Stimulated activated CD4-positive, alpha-beta T cell treated with anti-CD3 and anti-CD28 coated beads, Interleukin-1b, Interleukin-23, amount 100 ng/mL, for 24 hours (primary cell): ENCODE measurements at regions not wholly inside any gene's neighbourhood (a gene's known extent, or its start where the extent isn't known, plus 50 kb on each side); places are given as distances from the start of the nearest gene placed in this dataset.
"Not testable (repeated sequence)": the region's sequence is repeated elsewhere in the genome, so short reads cannot be mapped to it uniquely, and the experiment has no call there.

ENCODE experiments used
- DNase-seq, 4 experiments: peaks; one replicate each; pipeline ENCODE4 v3.0.0-alpha.2; 2020; ENCODE audit warnings: low read depth in 4 of 4, low spot score in 1 of 4

GRCh38 chr2:82075875-82076274 lies 1771.3 kb upstream of the LRRTM1 start:
- no peak for DNase-seq

- no peak for DNase-seq
Observed at GRCh38 chr2:82062463-82062862, 1757.9 kb upstream of the LRRTM1 start.

GRCh38 chr2:82055846-82056245 lies 1751.3 kb upstream of the LRRTM1 start:
- DNase-seq = no peak

- no peak for DNase-seq
Observed at GRCh38 chr2:82043867-82044266, 1739.3 kb upstream of the LRRTM1 start.

GRCh38 chr2:82027921-82028615 lies 1723.5 kb upstream of the LRRTM1 start:
- DNase-seq = no peak

GRCh38 chr2:82023710-82024109 lies 1719.2 kb upstream of the LRRTM1 start:
- DNase-seq = no peak

- no peak for DNase-seq
Observed at GRCh38 chr2:82013641-82014040, 1709.1 kb upstream of the LRRTM1 start.

- no peak for DNase-seq
Observed at GRCh38 chr2:82007071-82007664, 1702.6 kb upstream of the LRRTM1 start.

- DNase-seq = not testable (repeated sequence)
Observed at GRCh38 chr2:82005889-82006288, 1701.3 kb upstream of the LRRTM1 start.

- no peak for DNase-seq
Observed at GRCh38 chr2:82001614-82002013, 1697.1 kb upstream of the LRRTM1 start.

GRCh38 chr2:82000606-82001005 lies 1696.1 kb upstream of the LRRTM1 start:
- no peak for DNase-seq

- DNase-seq = no peak
Observed at GRCh38 chr2:81996332-81996731, 1691.8 kb upstream of the LRRTM1 start.

GRCh38 chr2:81991282-81991681 lies 1686.7 kb upstream of the LRRTM1 start:
- DNase-seq = no peak

- no peak for DNase-seq
Observed at GRCh38 chr2:81987370-81987769, 1682.8 kb upstream of the LRRTM1 start.

- no peak for DNase-seq
Observed at GRCh38 chr2:81984969-81985637, 1680.6 kb upstream of the LRRTM1 start.

- DNase-seq = no peak
Observed at GRCh38 chr2:81981585-81981984, 1677.0 kb upstream of the LRRTM1 start.

- DNase-seq = no peak
Observed at GRCh38 chr2:81979086-81979485, 1674.5 kb upstream of the LRRTM1 start.

GRCh38 chr2:81976998-81977397 lies 1672.4 kb upstream of the LRRTM1 start:
- no peak for DNase-seq

GRCh38 chr2:81974216-81974615 lies 1669.7 kb upstream of the LRRTM1 start:
- no peak for DNase-seq

- no peak for DNase-seq
Observed at GRCh38 chr2:81942876-81943275, 1638.3 kb upstream of the LRRTM1 start.

- DNase-seq = no peak
Observed at GRCh38 chr2:81942136-81942680, 1637.7 kb upstream of the LRRTM1 start.

GRCh38 chr2:81940266-81940955 lies 1635.9 kb upstream of the LRRTM1 start:
- no peak for DNase-seq
